ENCODE measurements at regions not wholly inside any gene's neighbourhood (a gene's known extent, or its start where the extent isn't known, plus 50 kb on each side); places are given as distances from the start of the nearest gene placed in this dataset.
A peak's percentile ranks its signal among the peaks of the same experiment; 100 is the strongest.

DNA sequence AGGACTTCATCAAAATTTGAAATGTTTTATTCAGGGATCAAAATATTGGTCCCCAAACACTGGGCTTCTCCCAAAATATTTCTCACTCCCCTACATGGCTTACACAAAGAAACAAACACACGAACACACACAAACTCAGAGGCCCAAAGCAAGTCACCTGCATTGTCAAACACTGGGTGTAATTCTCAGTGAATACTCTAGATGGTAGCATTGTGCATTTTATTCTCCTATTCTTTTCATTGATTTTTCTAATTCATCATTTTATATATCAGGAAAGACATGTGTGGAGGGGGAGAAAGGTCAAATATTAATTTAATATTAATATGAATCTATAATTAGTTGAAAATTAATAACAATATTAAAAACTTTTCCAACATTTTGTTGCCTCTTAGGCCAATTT lies 72.3 kb upstream of the TNMD start:
- intact Hi-C loops (cut with micrococcal nuclease; ENCODE audit: unreplicated experiment) (loop anchor here (1.0 to 10.0 kb wide), 3 partner anchors 122 to 256 kb away; partner anchors contain the start of gene TSPAN6), in situ Hi-C loops (cut with MboI) (loop anchor here (10.0 kb wide), 1 partner anchor 252 kb away; no protein-coding TSS in a partner anchor)
- no peaks in the 10 kb centered on the region for H3K79me2 ChIP-seq (ENCODE audit: control insufficient read depth, insufficient read depth, low read length)
- H3K4me1 ChIP-seq (ENCODE audit: control insufficient read depth, insufficient read depth, low read length), result no peaks in the 10 kb centered on the region
- ATAC-seq (peak; percentile 59), FAIRE-seq (peak; percentile 35), DNase-seq (ENCODE audit: low read depth, low spot score) (no peak)
- TF ChIP-seq ZBED1 (IDR thresholded peaks at IDR 0.05; ENCODE audit: borderline replicate concordance) (no peak), FOS (IDR thresholded peaks at IDR 0.05; ENCODE audit: borderline replicate concordance, extremely low read depth, insufficient read length) (no peak), SMC3 (IDR thresholded peaks at IDR 0.05; ENCODE audit: borderline replicate concordance, low read length) (peak; percentile 39; the same call in 1 of the 2 replicates), RAD21 (IDR thresholded peaks at IDR 0.05; ENCODE audit: insufficient read depth, low read depth, low read length) (peak; percentile 40), CREM (IDR thresholded peaks at IDR 0.05; ENCODE audit: low read depth) (no peak), CHD4 (IDR thresholded peaks at IDR 0.05) (no peak)
- TF ChIP-seq, protein P1, sequence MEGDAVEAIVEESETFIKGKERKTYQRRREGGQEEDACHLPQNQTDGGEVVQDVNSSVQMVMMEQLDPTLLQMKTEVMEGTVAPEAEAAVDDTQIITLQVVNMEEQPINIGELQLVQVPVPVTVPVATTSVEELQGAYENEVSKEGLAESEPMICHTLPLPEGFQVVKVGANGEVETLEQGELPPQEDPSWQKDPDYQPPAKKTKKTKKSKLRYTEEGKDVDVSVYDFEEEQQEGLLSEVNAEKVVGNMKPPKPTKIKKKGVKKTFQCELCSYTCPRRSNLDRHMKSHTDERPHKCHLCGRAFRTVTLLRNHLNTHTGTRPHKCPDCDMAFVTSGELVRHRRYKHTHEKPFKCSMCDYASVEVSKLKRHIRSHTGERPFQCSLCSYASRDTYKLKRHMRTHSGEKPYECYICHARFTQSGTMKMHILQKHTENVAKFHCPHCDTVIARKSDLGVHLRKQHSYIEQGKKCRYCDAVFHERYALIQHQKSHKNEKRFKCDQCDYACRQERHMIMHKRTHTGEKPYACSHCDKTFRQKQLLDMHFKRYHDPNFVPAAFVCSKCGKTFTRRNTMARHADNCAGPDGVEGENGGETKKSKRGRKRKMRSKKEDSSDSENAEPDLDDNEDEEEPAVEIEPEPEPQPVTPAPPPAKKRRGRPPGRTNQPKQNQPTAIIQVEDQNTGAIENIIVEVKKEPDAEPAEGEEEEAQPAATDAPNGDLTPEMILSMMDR (IDR thresholded peaks at IDR 0.05 in 2 of 3, conservative IDR thresholded peaks at IDR 0.05 in 1 of 3; ENCODE audit: control insufficient read depth in 2 of 3, extremely low read depth in 1 of 3, insufficient read depth in 1 of 3, low read depth in 3 of 3, low read length in 3 of 3), result peak; percentile 41 to 68 (median 53); a peak in 5 of 6 replicates
- ChIA-PET SMC1A (ENCODE audit: uncharacterized antibody, unreplicated experiment) (interaction anchor here (0.7 to 1.6 kb wide), 2 partner anchors 159 to 172 kb away, joined by 3 read pairs; no protein-coding TSS in a partner anchor), RAD21 (ENCODE audit: unreplicated experiment) (interaction anchor here (0.8 to 1.3 kb wide), 2 partner anchors 172 to 256 kb away, joined by 4 read pairs; no protein-coding TSS in a partner anchor), CTCF (interaction anchor here (0.6 to 2.2 kb wide), 13 partner anchors 9 to 256 kb away, joined by 3 to 15 read pairs (median 5); partner anchors contain the start of gene TSPAN6), POLR2A (no interaction called here)
- WGBS (ENCODE audit: insufficient coverage, insufficient replicate concordance, low lambda C conversion rate, missing lambda C conversion rate), result 0% methylated on average over 1 of the region's 1 CpG
- no peaks in the 10 kb centered on the region for H3K36me3 ChIP-seq (ENCODE audit: control insufficient read depth in 2 of 2, insufficient read depth in 2 of 2, low read length in 1 of 2)
- no peak overlapping the region for H3K9ac ChIP-seq (ENCODE audit: control insufficient read depth, insufficient read depth, low read length)
- no TSS peak for BruUV-seq (replicated peaks)
- no peak overlapping the region for H3K4me2 ChIP-seq (ENCODE audit: control insufficient read depth, insufficient read depth)
- H3K27ac ChIP-seq (ENCODE audit: control insufficient read depth, insufficient read depth), result no peak overlapping the region
- no peaks in the 10 kb centered on the region for H3K9me3 ChIP-seq (replicated peaks; ENCODE audit: control insufficient read depth, insufficient read depth, low read length)
- H2AFZ ChIP-seq (ENCODE audit: control insufficient read depth, low read depth, low read length), result no peak overlapping the region
- no peaks in the 10 kb centered on the region for H3K27me3 ChIP-seq (replicated peaks in 1 of 2; ENCODE audit: control insufficient read depth in 2 of 2, insufficient read depth in 2 of 2, low read length in 1 of 2)
- H3K4me3 ChIP-seq, result no peak overlapping the region
- no peaks in the 10 kb centered on the region for H4K20me1 ChIP-seq (ENCODE audit: control insufficient read depth, insufficient read depth)

Data from GM12878 (cell line).